HG02642 (cell line): ENCODE measurements at regions not wholly inside any gene's neighbourhood (a gene's known extent, or its start where the extent isn't known, plus 50 kb on each side); places are given as distances from the start of the nearest gene placed in this dataset.

ENCODE experiments used
- ATAC-seq: cut with Tn5 transposase; IDR thresholded peaks from one replicate; pipeline ENCODE4 v1.9.1; 2021; ENCODE audit warnings: mild to moderate bottlenecking; ENCODE audit not compliant: unreplicated experiment, poor library complexity

DNA sequence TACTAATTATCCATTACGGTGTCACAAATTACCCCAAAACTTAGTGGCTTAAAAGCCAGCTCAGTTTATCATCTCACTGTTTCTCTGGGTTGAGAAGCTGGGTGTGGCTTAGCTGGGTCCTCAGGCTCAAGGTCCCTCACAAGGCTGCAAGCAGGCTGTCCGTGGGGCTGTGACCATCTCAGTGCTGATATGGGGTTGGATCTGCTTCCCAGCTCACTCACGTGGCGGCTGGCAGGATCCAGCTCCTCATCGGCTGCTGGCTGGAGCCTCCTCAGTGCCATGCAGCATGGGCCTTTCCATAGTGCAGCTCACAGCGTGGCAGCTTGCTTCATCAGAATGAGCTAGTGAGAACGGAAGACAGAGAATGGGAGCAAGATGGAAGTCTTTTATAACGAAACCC lies 128.5 kb upstream of the CPEB4 start:
- no peak for ATAC-seq

- no peak for ATAC-seq
These were observed 127.5 kb upstream of the CPEB4 start for GRCh38 chr5:173760461-173761177.

- no peak for ATAC-seq
These were observed 127.0 kb upstream of the CPEB4 start for GRCh38 chr5:173761178-173761513.

GRCh38 chr5:173762045-173762444 lies 126.1 kb upstream of the CPEB4 start:
- no peak for ATAC-seq

GRCh38 chr5:173762930-173763329 lies 125.2 kb upstream of the CPEB4 start:
- ATAC-seq: no peak

- ATAC-seq: no peak
These were observed 124.7 kb upstream of the CPEB4 start for GRCh38 chr5:173763410-173763809.

DNA sequence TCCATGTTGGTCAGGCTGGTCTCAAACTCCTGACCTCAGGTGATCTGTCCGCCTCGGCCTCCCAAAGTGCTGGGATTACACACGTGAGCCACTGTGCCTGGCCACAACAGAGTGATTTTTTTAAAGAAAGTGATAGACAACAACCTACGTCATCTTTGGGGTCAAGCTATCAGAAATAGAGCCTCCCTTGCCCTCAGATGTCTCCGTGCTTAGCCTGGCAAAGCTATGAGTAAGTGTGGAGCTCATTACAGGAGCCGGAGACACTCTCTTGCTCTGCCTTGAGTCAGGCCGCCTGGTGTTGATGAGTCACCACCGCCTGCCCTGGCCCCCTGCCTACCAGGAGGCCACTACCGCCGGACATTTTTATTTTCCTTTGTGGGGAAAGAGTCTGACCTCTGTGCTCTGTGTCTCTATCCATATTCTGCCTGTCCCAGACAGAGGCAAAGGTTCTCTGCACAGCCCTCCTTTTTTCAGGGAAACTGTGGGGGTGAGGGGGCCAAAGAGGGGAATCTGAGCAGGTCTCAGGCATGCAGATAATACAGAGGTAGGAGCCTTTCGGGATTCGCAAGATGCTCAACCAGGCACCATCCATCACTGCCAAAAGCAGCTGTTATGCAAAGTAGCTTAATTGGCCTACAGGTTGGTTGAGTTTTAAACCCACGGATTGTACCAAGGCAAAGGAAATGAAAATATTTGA lies 123.7 kb upstream of the CPEB4 start:
- no peak for ATAC-seq

DNA sequence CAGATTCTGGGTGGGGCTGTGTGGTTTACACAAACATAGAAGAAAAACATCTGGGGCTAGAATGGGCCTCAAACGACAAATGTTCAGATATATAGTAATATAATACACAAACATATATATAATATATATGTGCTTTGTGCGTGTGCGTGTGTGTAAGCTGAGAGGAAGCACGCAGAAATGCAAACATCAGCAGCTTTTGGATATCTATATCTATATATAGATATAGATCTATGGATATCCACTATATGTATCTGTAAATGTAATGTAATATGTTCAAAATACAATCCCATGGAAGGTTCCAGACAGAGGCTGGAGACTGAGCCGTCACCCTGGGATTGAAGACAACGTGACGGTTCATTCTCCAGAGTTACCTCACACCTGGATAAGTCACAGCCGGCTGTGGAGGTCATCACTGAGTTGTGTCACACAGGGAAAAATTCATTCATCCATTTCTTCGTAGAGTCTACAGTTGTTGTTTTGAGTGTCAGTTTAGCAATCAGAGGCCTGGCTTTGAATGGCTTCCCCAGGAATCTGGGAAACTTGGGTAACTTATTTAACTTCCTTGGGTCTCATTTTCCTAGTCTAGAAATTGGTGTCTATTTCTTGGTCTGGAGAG lies 123.0 kb upstream of the CPEB4 start:
- no peak for ATAC-seq

DNA sequence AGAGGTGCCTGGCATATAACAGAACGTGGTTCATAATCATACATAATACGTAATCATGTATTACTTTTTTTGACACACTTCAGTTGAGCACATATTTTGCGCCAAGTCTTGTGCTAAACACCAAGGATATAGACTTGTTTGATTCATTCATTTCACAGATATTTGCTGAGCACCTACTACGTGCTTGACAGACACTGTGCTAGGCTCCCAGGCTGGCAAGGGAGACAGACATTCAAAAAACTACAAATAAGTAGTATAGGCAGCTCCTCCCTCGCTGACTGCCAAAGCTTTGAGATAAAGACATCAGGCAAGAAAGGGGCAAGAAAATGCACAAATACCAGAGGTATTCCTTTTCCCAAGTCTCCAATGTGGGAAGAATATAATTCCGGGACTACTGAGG lies 122.5 kb upstream of the CPEB4 start:
- ATAC-seq: no peak

GRCh38 chr5:173767574-173768266 lies 120.4 kb upstream of the CPEB4 start:
- ATAC-seq: no peak

- ATAC-seq: no peak
These were observed 119.8 kb upstream of the CPEB4 start for GRCh38 chr5:173768267-173768806.

GRCh38 chr5:173768891-173769290 lies 119.3 kb upstream of the CPEB4 start:
- ATAC-seq: no peak

GRCh38 chr5:173770637-173771036 lies 117.5 kb upstream of the CPEB4 start:
- no peak for ATAC-seq

DNA sequence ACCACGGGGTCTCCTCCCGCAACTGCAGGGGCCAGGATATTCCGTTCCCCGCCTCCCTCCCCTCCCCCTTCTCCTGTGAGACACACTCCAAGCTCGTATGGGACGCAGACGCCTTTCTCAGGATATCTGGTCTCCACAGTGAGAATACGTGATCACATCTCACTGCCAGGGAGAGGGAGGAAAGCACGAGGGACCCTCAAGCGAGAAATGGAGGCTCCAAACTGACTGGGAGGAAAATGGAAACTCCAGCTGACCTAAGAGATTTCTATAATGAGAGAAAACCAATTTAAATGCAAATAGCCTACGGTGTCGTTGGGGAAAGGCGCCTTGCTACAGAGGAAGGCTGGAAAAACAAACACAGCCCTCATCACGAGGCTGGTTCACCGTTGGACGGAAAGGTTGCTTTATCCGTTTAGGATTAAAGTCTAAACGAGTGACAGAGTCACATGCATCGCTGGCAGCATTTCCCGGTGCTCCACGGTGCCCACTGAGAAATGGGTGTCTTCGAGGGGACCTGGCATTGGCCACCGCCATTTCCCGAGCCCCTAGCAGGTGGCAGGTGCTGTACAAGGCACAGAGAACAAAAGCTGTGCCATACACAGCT lies 116.9 kb upstream of the CPEB4 start:
- ATAC-seq: no peak

DNA sequence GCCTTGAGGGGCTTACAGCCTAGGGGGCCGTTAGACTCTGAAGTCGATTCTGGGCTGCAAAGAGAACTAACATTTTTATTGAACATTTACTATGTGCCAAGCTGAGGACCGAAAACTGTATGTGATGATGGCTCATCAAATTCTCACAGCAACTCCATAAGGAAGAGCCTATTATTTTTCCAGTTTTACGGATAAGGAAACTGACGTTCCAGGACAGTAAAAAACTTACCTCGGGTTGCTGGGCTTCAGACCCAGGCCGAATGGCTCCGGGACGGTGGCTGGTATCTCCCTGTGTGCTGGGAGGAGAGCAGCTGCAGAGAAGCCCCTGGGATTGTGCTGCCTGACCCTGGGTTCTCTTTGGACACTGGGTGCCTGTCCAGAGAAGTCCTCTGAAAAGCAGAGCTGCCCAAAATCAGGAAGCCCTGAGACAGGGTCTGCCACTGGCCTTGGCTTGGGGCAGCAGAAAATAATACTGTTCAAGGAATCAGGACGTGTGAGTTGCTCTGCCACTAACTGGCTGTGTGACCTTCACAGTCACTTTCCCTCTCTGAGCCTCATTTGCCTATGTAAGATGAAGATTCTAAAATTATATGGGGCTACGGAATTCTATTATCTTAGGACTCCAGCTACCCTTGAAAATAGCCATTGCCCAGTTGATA lies 116.3 kb upstream of the CPEB4 start:
- no peak for ATAC-seq

- no peak for ATAC-seq
These were observed 115.6 kb upstream of the CPEB4 start for GRCh38 chr5:173772384-173773059.

- ATAC-seq: no peak
These were observed 113.8 kb upstream of the CPEB4 start for GRCh38 chr5:173774271-173774761.

DNA sequence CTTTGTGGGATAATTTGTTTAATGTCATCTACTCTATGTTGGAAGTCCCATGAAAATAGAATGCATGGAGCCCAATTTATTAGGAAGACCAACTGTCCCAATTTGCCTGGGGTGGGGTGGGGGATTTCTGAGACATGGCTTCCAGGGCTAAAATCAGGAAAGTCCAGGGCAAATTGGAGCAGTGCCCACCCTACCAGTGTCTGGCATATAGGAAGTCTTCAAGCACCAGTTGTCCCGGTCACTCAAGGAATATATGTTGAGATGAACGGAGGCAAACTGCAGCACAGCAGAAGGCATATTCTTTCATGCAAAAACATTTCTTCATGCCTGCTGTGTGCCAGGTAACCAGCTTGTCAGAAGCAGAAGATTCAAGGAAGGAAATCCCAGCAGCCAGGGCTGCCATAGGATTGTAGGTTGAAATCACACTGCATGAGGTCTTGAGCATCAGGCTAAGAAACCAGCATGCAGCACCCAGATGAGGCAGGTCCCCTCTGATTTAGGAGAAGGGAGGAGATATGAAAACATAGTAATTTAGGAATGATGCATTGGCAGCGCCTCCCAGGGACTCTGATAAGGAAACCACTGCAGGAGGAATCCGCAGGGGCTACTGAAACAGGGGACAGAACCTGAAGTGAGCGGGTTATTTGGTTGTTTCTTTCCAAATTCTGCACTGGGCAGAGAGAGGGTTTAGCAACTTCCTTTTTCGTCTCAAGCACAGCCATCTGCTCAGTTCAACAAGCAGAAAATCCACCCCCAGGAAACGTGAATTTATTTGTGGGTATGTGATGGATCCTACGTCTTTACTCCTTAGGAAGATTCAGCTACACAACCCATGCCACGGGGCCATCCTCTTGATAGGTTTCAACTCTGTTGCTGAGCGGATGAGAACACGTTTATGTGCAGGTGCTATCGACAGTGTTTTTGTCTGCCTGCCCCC lies 112.6 kb upstream of the CPEB4 start:
- ATAC-seq: no peak
